Keratinocyte (primary cell): ENCODE measurements at regions not wholly inside any gene's neighbourhood (a gene's known extent, or its start where the extent isn't known, plus 50 kb on each side); places are given as distances from the start of the nearest gene placed in this dataset.

Experiments
- DNase-seq: peaks from one replicate; pipeline ENCODE4 v3.0.0-alpha.2; 2011; ENCODE audit warnings: low read depth, missing footprints, low spot score
- FAIRE-seq: peaks from 2 replicates; lab custom pipeline; 2011; peaks lifted over from hg19 to GRCh38; lab: Jason Lieb, UNC
- H2AFZ ChIP-seq: 2 replicates; pipeline ENCODE4 v1.6.0; 2012; ENCODE audit warnings: low read length, control low read depth, inconsistent platforms; ENCODE audit not compliant: control insufficient read depth
- H3K27ac ChIP-seq: 2 replicates; pipeline ENCODE4 v1.5.1; 2011; ENCODE audit warnings: low read length; ENCODE audit not compliant: control insufficient read depth, insufficient read depth
- H3K27me3 ChIP-seq: 3 replicates; pipeline ENCODE4 v1.6.0; 2011; ENCODE audit warnings: low read length; ENCODE audit not compliant: control insufficient read depth, insufficient read depth; ENCODE audit errors: extremely low read depth
- H3K36me3 ChIP-seq, 2 experiments: 2 replicates in 1 of 2; 3 replicates in 1 of 2; pipeline ENCODE4 v1.5.1; 2011; ENCODE audit warnings: low read length in 2 of 2, mild to moderate bottlenecking in 1 of 2; ENCODE audit not compliant: control insufficient read depth in 2 of 2, insufficient read depth in 2 of 2; ENCODE audit errors: extremely low read depth in 1 of 2
- H3K4me1 ChIP-seq: 3 replicates; pipeline ENCODE4 v1.5.1; 2011; ENCODE audit warnings: low read length; ENCODE audit not compliant: control insufficient read depth, insufficient read depth; ENCODE audit errors: extremely low read depth
- H3K4me2 ChIP-seq: 3 replicates; pipeline ENCODE4 v1.6.0; 2011; ENCODE audit warnings: low read depth, low read length; ENCODE audit not compliant: control insufficient read depth, insufficient read depth; ENCODE audit errors: extremely low read depth
- H3K4me3 ChIP-seq, 3 experiments: fragments of 200-600 bp in 1 of 3; sonication (generic) in 1 of 3; 2 replicates in 2 of 3; 3 replicates in 1 of 3; pipeline ENCODE4 v1.5.1; 2011 to 2016; ENCODE audit warnings: low read length in 3 of 3, mild to moderate bottlenecking in 3 of 3, control low read depth in 2 of 3, inconsistent platforms in 1 of 3, low read depth in 1 of 3, mixed read lengths in 1 of 3, mixed run types in 1 of 3, moderate library complexity in 1 of 3; ENCODE audit not compliant: control insufficient read depth in 2 of 3, insufficient read depth in 2 of 3; ENCODE audit errors: extremely low read depth in 1 of 3
- H3K79me2 ChIP-seq: 2 replicates; pipeline ENCODE4 v1.6.0; 2012; ENCODE audit warnings: low read length; ENCODE audit not compliant: control insufficient read depth, insufficient read depth
- H3K9ac ChIP-seq: 3 replicates; pipeline ENCODE4 v1.6.0; 2011; ENCODE audit warnings: low read length; ENCODE audit not compliant: control insufficient read depth, insufficient read depth; ENCODE audit errors: extremely low read depth
- H3K9me1 ChIP-seq: 3 replicates; pipeline ENCODE4 v1.6.0; 2011; ENCODE audit warnings: low read length; ENCODE audit not compliant: control insufficient read depth, insufficient read depth; ENCODE audit errors: extremely low read depth
- H3K9me3 ChIP-seq: 2 replicates; pipeline ENCODE4 v1.5.1; 2012; ENCODE audit warnings: low read depth, low read length; ENCODE audit not compliant: control insufficient read depth
- H4K20me1 ChIP-seq: 3 replicates; pipeline ENCODE4 v1.6.0; 2011; ENCODE audit warnings: low read length; ENCODE audit not compliant: control insufficient read depth, insufficient read depth; ENCODE audit errors: extremely low read depth
- EZH2 ChIP-seq: IDR thresholded peaks from one replicate; pipeline ENCODE4 v1.6.1; 2012; ENCODE audit warnings: inconsistent platforms, mild to moderate bottlenecking, low read length, moderate library complexity
- dilution Hi-C: fragments of 300-500 bp; cut with MboI; formaldehyde crosslinking; loops from one replicate; pipeline ENCODE4 v1.7.0; 2020; ENCODE audit warnings: low sequenced_read_pairs; ENCODE audit not compliant: extremely low pct_ligation_motif_present
- TF ChIP-seq, protein P1 (sequence below), 3 experiments: IDR thresholded peaks in 1 of 3; conservative IDR thresholded peaks in 1 of 3; optimal IDR thresholded peaks in 1 of 3; 2 replicates in 2 of 3; 3 replicates in 1 of 3; pipeline versions ENCODE3 to v1.5.1; 2011; ENCODE audit warnings: low read length in 3 of 3, mild to moderate bottlenecking in 3 of 3, moderate library complexity in 2 of 3, control low read depth in 1 of 3, inconsistent platforms in 1 of 3; ENCODE audit not compliant: insufficient read depth in 2 of 3; ENCODE audit errors: extremely low read depth in 1 of 3

DNA sequence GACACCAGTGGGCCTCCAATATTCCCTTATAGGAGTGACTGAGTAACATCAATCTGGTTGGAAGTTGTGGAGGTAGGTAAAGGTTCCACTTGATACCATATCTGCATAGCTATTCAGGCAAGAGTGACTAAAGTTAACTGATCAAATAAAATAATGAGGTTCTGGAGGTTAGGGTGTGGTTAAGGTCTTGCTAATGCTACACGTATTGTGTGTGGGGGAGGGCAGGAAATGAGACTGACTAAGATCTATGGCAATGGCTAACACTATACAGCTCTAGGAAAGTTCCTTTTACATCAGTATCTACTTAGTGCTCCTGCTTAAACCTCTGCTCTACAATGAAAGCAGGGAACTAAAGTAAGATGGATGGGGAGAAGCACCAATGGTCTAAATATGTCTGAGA is 149.1 kb upstream of the MGAT5 start:
- Histone ChIP-seq H3K79me2 (no peaks in the 10 kb centered on the region), H3K9me1 (no peaks in the 10 kb centered on the region), H3K27me3 (peaks cover 5% of the 10 kb centered on the region), H3K9ac (no peak overlapping the region), H3K4me3 (no peak overlapping the region), H3K4me2 (no peak overlapping the region), H3K36me3 (no peaks in the 10 kb centered on the region), H3K9me3 (no peaks in the 10 kb centered on the region), H2AFZ (no peak overlapping the region), H4K20me1 (no peaks in the 10 kb centered on the region), H3K4me1 (no peaks in the 10 kb centered on the region), H3K27ac (no peak overlapping the region)
- no peak for DNase-seq
- dilution Hi-C loops: no loop called here
- no peak for TF ChIP-seq EZH2
- TF ChIP-seq, protein P1, sequence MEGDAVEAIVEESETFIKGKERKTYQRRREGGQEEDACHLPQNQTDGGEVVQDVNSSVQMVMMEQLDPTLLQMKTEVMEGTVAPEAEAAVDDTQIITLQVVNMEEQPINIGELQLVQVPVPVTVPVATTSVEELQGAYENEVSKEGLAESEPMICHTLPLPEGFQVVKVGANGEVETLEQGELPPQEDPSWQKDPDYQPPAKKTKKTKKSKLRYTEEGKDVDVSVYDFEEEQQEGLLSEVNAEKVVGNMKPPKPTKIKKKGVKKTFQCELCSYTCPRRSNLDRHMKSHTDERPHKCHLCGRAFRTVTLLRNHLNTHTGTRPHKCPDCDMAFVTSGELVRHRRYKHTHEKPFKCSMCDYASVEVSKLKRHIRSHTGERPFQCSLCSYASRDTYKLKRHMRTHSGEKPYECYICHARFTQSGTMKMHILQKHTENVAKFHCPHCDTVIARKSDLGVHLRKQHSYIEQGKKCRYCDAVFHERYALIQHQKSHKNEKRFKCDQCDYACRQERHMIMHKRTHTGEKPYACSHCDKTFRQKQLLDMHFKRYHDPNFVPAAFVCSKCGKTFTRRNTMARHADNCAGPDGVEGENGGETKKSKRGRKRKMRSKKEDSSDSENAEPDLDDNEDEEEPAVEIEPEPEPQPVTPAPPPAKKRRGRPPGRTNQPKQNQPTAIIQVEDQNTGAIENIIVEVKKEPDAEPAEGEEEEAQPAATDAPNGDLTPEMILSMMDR (optimal IDR thresholded peaks at IDR 0.05 in 1 of 3, IDR thresholded peaks at IDR 0.05 in 1 of 3, conservative IDR thresholded peaks at IDR 0.05 in 1 of 3; ENCODE audit: extremely low read depth in 1 of 3, insufficient read depth in 2 of 3, low read length in 3 of 3): no peak
- FAIRE-seq: no peak

DNA sequence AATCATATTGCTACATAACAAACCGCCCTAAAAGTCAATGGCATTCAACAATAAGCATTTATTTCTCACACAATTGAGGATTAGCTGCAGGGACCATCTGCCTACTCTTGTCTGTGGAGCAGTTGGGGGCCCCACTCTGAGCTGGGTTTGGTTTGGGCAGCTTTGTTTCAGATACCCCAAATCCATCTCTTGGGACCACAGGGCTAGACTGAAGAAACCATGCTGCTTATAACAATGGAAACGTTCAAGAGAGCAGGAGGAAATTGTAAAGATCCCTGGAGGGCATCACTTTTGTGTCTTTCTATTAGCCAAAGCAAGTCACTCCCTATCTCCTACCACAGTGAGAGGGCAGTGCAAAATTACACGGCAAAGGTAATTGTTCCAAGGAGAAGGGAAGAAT is 146.5 kb upstream of the MGAT5 start:
- H3K4me1 ChIP-seq: no peaks in the 10 kb centered on the region
- no peak for DNase-seq
- H3K27ac ChIP-seq: no peak overlapping the region
- H3K9me1 ChIP-seq: no peaks in the 10 kb centered on the region
- H2AFZ ChIP-seq: no peak overlapping the region
- no peak overlapping the region for H3K4me2 ChIP-seq
- H3K36me3 ChIP-seq: no peaks in the 10 kb centered on the region
- H3K4me3 ChIP-seq: no peak overlapping the region
- H4K20me1 ChIP-seq: no peaks in the 10 kb centered on the region
- no peaks in the 10 kb centered on the region for H3K9me3 ChIP-seq
- TF ChIP-seq EZH2: no peak
- TF ChIP-seq, protein P1 (optimal IDR thresholded peaks at IDR 0.05 in 1 of 3, IDR thresholded peaks at IDR 0.05 in 1 of 3, conservative IDR thresholded peaks at IDR 0.05 in 1 of 3; ENCODE audit: extremely low read depth in 1 of 3, insufficient read depth in 2 of 3, low read length in 3 of 3): no peak
- dilution Hi-C loops: no loop called here
- H3K27me3 ChIP-seq: peaks cover 5% of the 10 kb centered on the region
- no peak overlapping the region for H3K9ac ChIP-seq
- H3K79me2 ChIP-seq: no peaks in the 10 kb centered on the region
- no peak for FAIRE-seq
